ENCODE measurements at regions not wholly inside any gene's neighbourhood (a gene's known extent, or its start where the extent isn't known, plus 50 kb on each side); places are given as distances from the start of the nearest gene placed in this dataset.

GRCh38 chr1:30313584-30313983 is 409.8 kb downstream of the MATN1 start:
- Mint-ChIP-seq H3K36me3 (no peaks in the 10 kb centered on the region), H3K4me3 (no peak overlapping the region), H3K27ac (no peak overlapping the region), H3K27me3 (peaks cover 11% of the 10 kb centered on the region), H3K4me1 (peaks cover 2% of the 10 kb centered on the region), H3K9me3 (no peaks in the 10 kb centered on the region)
- ATAC-seq (ENCODE audit: low read depth) (no peak), DNase-seq (ENCODE audit: low spot score in 2 of 2) (no peak)

- Mint-ChIP-seq H3K9me3 (no peaks in the 10 kb centered on the region), H3K27ac (no peak overlapping the region), H3K4me1 (peaks cover 2% of the 10 kb centered on the region), H3K27me3 (peaks cover 12% of the 10 kb centered on the region), H3K36me3 (no peaks in the 10 kb centered on the region), H3K4me3 (no peak overlapping the region)
- ATAC-seq (ENCODE audit: low read depth): no peak
- no peak for DNase-seq (ENCODE audit: low spot score in 2 of 2)
These were observed 410.2 kb downstream of the MATN1 start for GRCh38 chr1:30313176-30313575.

- H3K27me3 Mint-ChIP-seq: peaks cover 15% of the 10 kb centered on the region
- H3K4me3 Mint-ChIP-seq: no peak overlapping the region
- ATAC-seq (ENCODE audit: low read depth) (no peak), DNase-seq (ENCODE audit: low spot score in 2 of 2) (no peak)
- no peak overlapping the region for H3K27ac Mint-ChIP-seq
- H3K4me1 Mint-ChIP-seq: peaks cover 2% of the 10 kb centered on the region
- H3K36me3 Mint-ChIP-seq: no peaks in the 10 kb centered on the region
- no peaks in the 10 kb centered on the region for H3K9me3 Mint-ChIP-seq
These were observed 411.2 kb downstream of the MATN1 start for GRCh38 chr1:30312226-30312625.

- Mint-ChIP-seq H3K4me3 (no peak overlapping the region), H3K4me1 (peaks cover 2% of the 10 kb centered on the region), H3K27ac (no peak overlapping the region), H3K9me3 (no peaks in the 10 kb centered on the region), H3K36me3 (no peaks in the 10 kb centered on the region), H3K27me3 (peaks cover 16% of the 10 kb centered on the region)
- DNase-seq (ENCODE audit: low spot score in 2 of 2): no peak
- no peak for ATAC-seq (ENCODE audit: low read depth)
These were observed 411.6 kb downstream of the MATN1 start for GRCh38 chr1:30311749-30312148.

GRCh38 chr1:30310966-30311742 is 412.2 kb downstream of the MATN1 start:
- no peak overlapping the region for H3K4me3 Mint-ChIP-seq

GRCh38 chr1:30307182-30307581 is 416.2 kb downstream of the MATN1 start:
- Mint-ChIP-seq H3K27me3 (peaks cover 19% of the 10 kb centered on the region), H3K36me3 (no peaks in the 10 kb centered on the region)
- DNase-seq (ENCODE audit: low spot score in 2 of 2): no peak

More at GRCh38 chr1:30310966-30311742, 412.2 kb downstream of the MATN1 start:
- Mint-ChIP-seq H3K27ac (no peak overlapping the region), H3K9me3 (no peaks in the 10 kb centered on the region), H3K36me3 (no peaks in the 10 kb centered on the region), H3K27me3 (peaks cover 17% of the 10 kb centered on the region), H3K4me1 (peaks cover 2% of the 10 kb centered on the region)
- ATAC-seq (ENCODE audit: low read depth): no peak
- DNase-seq (ENCODE audit: low spot score in 2 of 2): no peak

GRCh38 chr1:30305519-30305918 is 417.9 kb downstream of the MATN1 start:
- Mint-ChIP-seq H3K36me3 (no peaks in the 10 kb centered on the region), H3K4me1 (no peaks in the 10 kb centered on the region), H3K9me3 (peaks cover 1% of the 10 kb centered on the region), H3K27ac (no peak overlapping the region), H3K4me3 (no peak overlapping the region), H3K27me3 (peaks cover 15% of the 10 kb centered on the region)
- no peak for ATAC-seq (ENCODE audit: low read depth)
- peak in 1 of 2 donors; percentile 3 for DNase-seq (ENCODE audit: low spot score in 2 of 2)

More at GRCh38 chr1:30307182-30307581, 416.2 kb downstream of the MATN1 start:
- no peaks in the 10 kb centered on the region for H3K9me3 Mint-ChIP-seq
- no peaks in the 10 kb centered on the region for H3K4me1 Mint-ChIP-seq
- no peak for ATAC-seq (ENCODE audit: low read depth)
- H3K27ac Mint-ChIP-seq: no peak overlapping the region
- no peak overlapping the region for H3K4me3 Mint-ChIP-seq

GRCh38 chr1:30305061-30305460 is 418.3 kb downstream of the MATN1 start:
- H3K4me3 Mint-ChIP-seq: no peak overlapping the region
- H3K4me1 Mint-ChIP-seq: no peaks in the 10 kb centered on the region
- DNase-seq (ENCODE audit: low spot score in 2 of 2) (no peak), ATAC-seq (ENCODE audit: low read depth) (no peak)
- no peak overlapping the region for H3K27ac Mint-ChIP-seq
- H3K36me3 Mint-ChIP-seq: no peaks in the 10 kb centered on the region
- H3K9me3 Mint-ChIP-seq: peaks cover 1% of the 10 kb centered on the region
- H3K27me3 Mint-ChIP-seq: peaks cover 16% of the 10 kb centered on the region

- DNase-seq (ENCODE audit: low spot score in 2 of 2): no peak
- Mint-ChIP-seq H3K27me3 (peaks cover 18% of the 10 kb centered on the region), H3K27ac (no peak overlapping the region), H3K4me3 (no peak overlapping the region), H3K36me3 (no peaks in the 10 kb centered on the region), H3K9me3 (peaks cover 1% of the 10 kb centered on the region), H3K4me1 (no peaks in the 10 kb centered on the region)
- no peak for ATAC-seq (ENCODE audit: low read depth)
These were observed 419.3 kb downstream of the MATN1 start for GRCh38 chr1:30304080-30304479.

- H3K4me1 Mint-ChIP-seq: no peaks in the 10 kb centered on the region
- peaks cover 1% of the 10 kb centered on the region for H3K9me3 Mint-ChIP-seq
- H3K4me3 Mint-ChIP-seq: no peak overlapping the region
- no peaks in the 10 kb centered on the region for H3K36me3 Mint-ChIP-seq
- no peak for DNase-seq (ENCODE audit: low spot score in 2 of 2)
- peaks cover 18% of the 10 kb centered on the region for H3K27me3 Mint-ChIP-seq
- no peak for ATAC-seq (ENCODE audit: low read depth)
- no peak overlapping the region for H3K27ac Mint-ChIP-seq
These were observed 420.0 kb downstream of the MATN1 start for GRCh38 chr1:30303387-30303786.

- peak in 1 of 2 donors; percentile 2 for DNase-seq (ENCODE audit: low spot score in 2 of 2)
- H3K36me3 Mint-ChIP-seq: no peaks in the 10 kb centered on the region
- H3K4me3 Mint-ChIP-seq: no peak overlapping the region
- H3K27me3 Mint-ChIP-seq: peaks cover 16% of the 10 kb centered on the region
- peaks cover 2% of the 10 kb centered on the region for H3K9me3 Mint-ChIP-seq
- H3K27ac Mint-ChIP-seq: no peak overlapping the region
- ATAC-seq (ENCODE audit: low read depth): no peak
- H3K4me1 Mint-ChIP-seq: no peaks in the 10 kb centered on the region
These were observed 420.5 kb downstream of the MATN1 start for GRCh38 chr1:30302858-30303257.

GRCh38 chr1:30300669-30301068 is 422.7 kb downstream of the MATN1 start:
- Mint-ChIP-seq H3K27ac (no peak overlapping the region), H3K9me3 (peaks cover 10% of the 10 kb centered on the region), H3K4me1 (no peaks in the 10 kb centered on the region), H3K4me3 (no peak overlapping the region), H3K27me3 (peaks cover 17% of the 10 kb centered on the region), H3K36me3 (no peaks in the 10 kb centered on the region)
- ATAC-seq (ENCODE audit: low read depth): no peak
- DNase-seq (ENCODE audit: low spot score in 2 of 2): no peak

GRCh38 chr1:30299393-30299792 is 424.0 kb downstream of the MATN1 start:
- ATAC-seq (ENCODE audit: low read depth): no peak
- H3K27me3 Mint-ChIP-seq: peaks cover 14% of the 10 kb centered on the region
- H3K4me1 Mint-ChIP-seq: no peaks in the 10 kb centered on the region
- H3K36me3 Mint-ChIP-seq: no peaks in the 10 kb centered on the region
- DNase-seq (ENCODE audit: low spot score in 2 of 2): no peak
- H3K4me3 Mint-ChIP-seq: no peak overlapping the region
- H3K27ac Mint-ChIP-seq: no peak overlapping the region
- H3K9me3 Mint-ChIP-seq: peaks cover 10% of the 10 kb centered on the region

GRCh38 chr1:30295674-30296073 is 427.7 kb downstream of the MATN1 start:
- no peak overlapping the region for H3K27ac Mint-ChIP-seq
- no peaks in the 10 kb centered on the region for H3K4me1 Mint-ChIP-seq
- ATAC-seq (ENCODE audit: low read depth) (no peak), DNase-seq (ENCODE audit: low spot score in 2 of 2) (no peak)
- peaks cover 11% of the 10 kb centered on the region for H3K27me3 Mint-ChIP-seq
- H3K36me3 Mint-ChIP-seq: no peaks in the 10 kb centered on the region
- no peak overlapping the region for H3K4me3 Mint-ChIP-seq
- H3K9me3 Mint-ChIP-seq: peaks cover 9% of the 10 kb centered on the region

GRCh38 chr1:30295266-30295665 is 428.1 kb downstream of the MATN1 start:
- H3K9me3 Mint-ChIP-seq: peaks cover 9% of the 10 kb centered on the region

More at GRCh38 chr1:30295266-30295665, 428.1 kb downstream of the MATN1 start:
- Mint-ChIP-seq H3K27ac (no peak overlapping the region), H3K4me3 (no peak overlapping the region), H3K36me3 (no peaks in the 10 kb centered on the region), H3K4me1 (no peaks in the 10 kb centered on the region), H3K27me3 (peaks cover 11% of the 10 kb centered on the region)
- ATAC-seq (ENCODE audit: low read depth) (no peak), DNase-seq (ENCODE audit: low spot score in 2 of 2) (no peak)

All from memory B cell (primary cell).